NCI-H82 (cell line): ENCODE measurements at regions not wholly inside any gene's neighbourhood (a gene's known extent, or its start where the extent isn't known, plus 50 kb on each side); places are given as distances from the start of the nearest gene placed in this dataset.

Experiments
- DNase-seq: peaks from one replicate; lab custom pipeline; 2025; lab: John Stamatoyannopoulos, UW

DNA sequence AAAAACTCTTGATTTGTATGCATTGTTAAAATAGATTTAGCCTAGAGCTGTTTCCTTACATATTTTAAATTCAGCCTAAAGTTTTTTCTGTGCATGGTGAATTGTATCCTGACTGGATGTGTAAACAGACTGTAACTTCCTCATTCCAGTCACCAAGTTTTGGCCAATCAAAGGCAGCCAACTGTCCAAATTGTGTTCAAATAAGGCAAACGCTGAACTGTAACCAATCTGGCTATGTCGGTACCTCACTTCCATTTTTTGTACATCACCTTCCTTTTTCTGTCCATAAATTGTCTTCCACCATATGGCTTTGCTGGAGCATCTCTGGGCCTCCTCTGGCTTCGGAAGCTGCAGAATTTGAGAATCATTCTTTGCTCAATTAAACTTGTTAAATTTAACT, 1921.9 kb upstream of the SEL1L start:
- no peak for DNase-seq

DNA sequence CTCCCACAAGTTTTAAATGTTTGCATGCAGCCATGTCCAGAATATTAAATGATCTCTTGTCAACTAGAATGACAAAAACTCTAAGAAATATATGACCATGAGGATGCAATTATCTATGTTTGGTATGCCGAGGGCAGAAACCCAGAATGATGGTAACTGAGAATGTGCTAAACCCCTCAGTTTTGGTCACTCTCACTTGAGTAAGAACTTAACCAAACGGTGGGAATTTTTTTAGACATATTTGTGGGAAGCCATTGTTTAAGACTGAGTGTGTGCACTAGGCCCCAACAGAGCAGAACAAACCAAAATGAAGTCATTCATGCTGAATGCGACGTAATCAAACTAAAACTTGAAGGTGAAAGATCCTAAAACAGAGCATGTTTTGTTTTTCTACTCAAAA, 1927.9 kb upstream of the SEL1L start:
- DNase-seq: no peak

DNA sequence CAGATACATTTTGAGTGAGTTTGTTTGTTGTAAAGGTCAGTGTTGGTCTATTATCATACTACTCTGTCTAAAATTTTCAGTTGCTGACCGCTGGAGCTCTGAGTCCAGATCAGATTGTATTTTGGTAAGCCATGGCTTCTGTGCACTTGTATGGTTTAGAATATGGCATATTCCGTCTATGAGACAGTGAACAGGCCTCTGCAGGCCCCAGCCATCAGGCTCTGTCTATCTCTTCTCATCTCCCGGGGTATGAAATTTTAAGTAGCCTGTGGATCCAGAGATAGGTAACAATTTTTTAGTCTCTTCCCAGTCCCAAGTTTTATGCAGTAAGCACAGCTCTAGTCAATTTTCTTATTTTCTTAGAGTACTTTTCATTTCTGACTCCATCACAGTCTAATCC, 1929.1 kb upstream of the SEL1L start:
- no peak for DNase-seq

DNA sequence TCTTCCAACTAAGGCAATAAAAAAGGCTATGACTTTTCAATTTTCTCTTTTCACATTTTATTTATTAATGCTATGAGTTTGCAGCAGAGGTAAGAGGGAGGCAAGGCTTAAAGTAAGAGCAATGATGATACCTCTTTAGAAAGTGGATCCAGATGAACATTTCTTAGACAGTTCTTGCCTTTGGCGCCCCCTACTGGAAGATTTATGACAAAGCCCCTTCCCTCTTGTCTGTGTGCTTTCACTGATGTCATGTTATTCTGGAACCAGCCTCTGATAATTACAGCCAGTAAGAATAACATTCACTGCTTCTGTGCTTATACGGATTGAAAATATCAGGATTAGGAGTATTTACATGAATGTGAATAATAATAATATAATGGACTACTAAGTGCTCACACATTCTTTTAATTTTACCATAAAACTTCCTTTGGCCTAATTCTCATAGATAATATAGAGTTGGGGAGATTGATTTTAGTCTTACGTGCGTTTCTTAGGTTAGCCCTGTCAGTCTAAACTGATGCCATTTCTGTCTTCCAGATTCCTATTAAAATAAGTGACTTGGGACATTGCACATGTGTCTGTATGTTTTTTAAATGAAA, 1929.9 kb upstream of the SEL1L start:
- peak; percentile 88 for DNase-seq

- DNase-seq: no peak
Observed at GRCh38 chr14:83467811-83468210, 1934.2 kb upstream of the SEL1L start.

- DNase-seq: no peak
Observed at GRCh38 chr14:83470466-83470865, 1936.8 kb upstream of the SEL1L start.

DNA sequence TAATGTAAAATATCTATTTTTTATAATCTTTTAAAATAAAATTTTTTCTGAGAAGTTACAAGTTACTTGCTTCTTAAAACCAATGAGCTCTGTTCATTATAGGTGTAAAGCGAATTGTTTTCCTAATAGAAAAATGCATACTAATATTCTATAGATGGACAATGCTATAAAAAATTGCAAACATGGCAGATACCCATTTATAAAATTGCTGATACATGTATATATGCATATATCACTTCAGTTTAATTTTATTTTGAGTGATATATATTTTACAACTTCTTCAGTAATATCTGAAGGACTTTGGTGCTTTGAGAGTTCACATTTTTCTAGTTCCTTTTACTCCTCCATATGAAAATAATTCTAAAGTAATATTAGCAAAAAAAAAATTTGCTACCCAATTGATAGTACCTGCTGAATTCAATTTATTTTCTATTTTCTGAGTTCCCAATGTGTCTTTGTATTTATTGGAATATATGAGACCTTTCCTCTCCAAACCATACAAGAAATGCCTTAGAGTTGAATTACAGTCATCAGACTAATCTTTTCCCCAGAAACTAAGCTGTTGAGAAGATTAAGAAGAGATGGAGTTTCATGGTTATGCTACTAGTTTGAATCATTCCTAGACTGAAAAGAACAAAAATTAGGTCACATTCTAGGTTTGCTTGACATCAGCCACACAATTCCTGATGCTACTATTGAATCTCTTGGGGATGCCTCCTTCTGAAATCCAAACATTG, 1937.5 kb upstream of the SEL1L start:
- DNase-seq: no peak

- DNase-seq: no peak
Observed at GRCh38 chr14:83473416-83474235, 1940.0 kb upstream of the SEL1L start.

DNA sequence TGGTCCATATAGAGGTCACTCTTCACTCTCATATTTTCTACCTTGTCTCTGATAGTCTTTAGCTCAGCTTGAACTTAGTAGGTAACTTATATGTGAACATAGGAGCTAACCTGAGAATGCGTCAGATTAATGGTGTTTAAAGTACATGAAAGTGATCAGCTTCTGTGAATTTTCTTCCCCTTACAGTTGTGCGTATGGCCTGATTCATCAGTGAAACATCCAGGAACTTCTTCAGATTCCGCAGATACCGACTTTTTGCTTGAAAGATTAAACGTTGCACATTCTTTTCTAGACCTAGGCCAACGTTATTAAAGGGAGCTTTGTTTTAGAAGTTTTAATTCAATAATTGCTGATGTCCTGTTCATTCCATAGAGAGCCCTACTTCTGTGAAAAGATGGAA, 1945.1 kb upstream of the SEL1L start:
- DNase-seq: no peak

DNA sequence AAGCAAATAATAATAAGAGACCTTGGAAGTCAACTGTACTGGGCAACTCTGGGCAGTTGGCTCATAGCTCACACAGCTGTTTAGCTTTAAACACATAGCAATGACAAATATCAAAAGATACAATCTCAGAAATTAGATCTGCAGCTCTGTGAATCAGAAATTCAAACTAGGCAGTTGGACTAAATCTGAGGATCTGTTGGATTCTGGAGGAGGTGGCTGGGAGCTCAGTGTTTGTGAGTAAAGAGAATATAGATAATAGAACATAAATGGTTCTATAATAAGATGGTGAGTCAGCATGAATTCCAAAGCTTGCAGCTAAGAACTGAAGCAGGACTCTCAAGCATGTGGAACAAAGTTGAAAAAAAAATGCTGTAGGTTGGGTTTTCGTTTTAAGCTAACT, 1949.4 kb upstream of the SEL1L start:
- no peak for DNase-seq

GRCh38 chr14:83485591-83485990, 1951.9 kb upstream of the SEL1L start:
- DNase-seq: no peak

- peak; percentile 53 for DNase-seq
Observed at GRCh38 chr14:83491091-83491490, 1957.4 kb upstream of the SEL1L start.

- DNase-seq: no peak
Observed at GRCh38 chr14:83520837-83521236, 1987.2 kb upstream of the SEL1L start.

- no peak for DNase-seq
Observed at GRCh38 chr14:83529531-83529930, 1995.9 kb upstream of the SEL1L start.

GRCh38 chr14:83533734-83534133, 1996.2 kb upstream of the FLRT2 start:
- no peak for DNase-seq

DNA sequence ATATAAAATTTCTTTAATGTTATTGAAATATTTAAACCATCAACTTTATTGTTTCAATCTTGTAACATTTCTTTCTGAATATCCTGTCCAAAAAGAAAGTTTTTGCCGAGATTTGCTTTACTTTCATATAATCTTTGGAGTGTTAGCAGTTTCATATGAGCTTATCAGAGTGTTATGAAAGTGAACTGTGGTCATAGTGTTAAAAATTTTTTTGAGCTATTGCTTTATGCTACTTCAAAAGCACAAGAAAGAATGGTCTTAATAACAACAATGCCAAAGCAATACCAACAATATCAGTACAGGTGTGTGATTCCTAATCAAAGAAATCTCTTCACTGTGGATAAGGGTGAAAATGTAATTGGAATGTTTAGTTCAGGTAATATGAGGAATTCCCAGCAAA, 1994.9 kb upstream of the FLRT2 start:
- no peak for DNase-seq

DNA sequence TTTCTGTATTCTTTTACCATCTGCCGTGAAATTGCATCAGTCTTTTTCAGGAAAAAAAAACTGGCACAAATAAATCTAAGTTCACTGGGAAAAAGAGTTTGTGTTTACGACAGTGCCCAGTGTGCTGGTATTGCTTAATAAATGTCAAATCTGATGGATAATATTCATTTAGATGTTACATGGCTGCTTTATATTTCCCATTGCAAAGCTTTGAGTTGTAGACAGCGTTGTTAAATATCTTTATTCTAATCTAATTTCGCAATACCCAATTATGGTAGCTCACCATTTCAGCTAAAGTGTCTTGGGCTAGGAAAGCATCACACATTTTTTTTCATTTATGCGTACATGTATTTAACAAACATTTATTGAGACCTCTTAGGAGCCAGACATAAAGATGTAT, 1994.5 kb upstream of the FLRT2 start:
- DNase-seq: no peak

DNA sequence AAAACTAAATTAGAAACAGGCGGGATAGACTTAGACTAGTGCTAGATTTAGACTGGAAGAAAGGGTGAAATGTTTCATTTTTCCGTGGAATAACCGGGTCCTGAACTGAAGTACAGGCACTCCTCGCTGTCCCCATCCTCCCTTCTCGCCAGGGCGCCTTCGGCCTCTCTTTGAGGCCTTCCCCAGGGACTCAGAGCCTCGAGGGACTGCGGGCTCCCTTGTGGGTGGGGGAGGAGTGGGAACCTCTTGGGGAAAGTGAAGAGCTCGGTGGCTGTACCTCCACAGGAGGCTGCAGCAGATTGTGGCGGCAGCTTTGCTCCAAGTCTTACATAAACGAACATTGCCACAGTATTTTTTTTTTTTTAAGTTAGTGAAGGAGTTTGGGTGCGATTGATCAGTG, 1988.8 kb upstream of the FLRT2 start:
- DNase-seq: no peak

DNA sequence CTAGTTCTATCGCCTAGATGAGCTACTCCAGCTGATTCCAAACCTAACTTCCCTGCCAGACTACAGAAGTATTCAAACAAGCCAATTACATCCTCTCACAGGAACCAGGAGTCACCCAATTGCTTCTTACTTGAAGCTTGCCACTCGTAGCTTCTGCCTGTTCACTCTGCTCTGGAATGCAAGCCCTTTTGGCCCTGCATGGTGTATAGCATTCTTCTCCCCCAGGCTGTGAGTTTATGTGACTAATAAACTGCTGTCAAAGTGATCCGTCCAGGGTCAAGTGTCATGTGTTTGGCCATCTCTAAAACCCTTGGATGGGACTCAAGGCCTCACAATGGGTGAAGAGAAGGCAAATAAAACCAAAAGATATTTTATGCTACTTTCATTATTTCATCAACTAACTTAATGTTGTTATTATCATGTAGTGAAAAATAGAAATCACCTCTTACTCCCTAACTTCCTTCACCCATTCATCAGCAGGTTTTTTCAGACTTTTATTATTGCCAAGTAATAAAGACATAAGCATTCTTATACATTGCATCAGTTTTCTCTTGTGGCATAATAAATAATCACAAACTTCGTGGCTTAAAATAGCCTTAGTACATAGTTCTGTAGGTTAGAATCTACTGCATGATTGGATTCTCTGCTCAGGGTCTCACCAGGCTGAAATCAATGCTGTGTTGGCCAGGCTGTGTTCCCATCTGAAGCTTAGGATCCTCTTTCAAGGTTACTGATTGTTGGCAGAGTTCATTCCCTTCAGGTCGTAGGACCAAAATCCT, 1981.7 kb upstream of the FLRT2 start:
- DNase-seq: no peak

DNA sequence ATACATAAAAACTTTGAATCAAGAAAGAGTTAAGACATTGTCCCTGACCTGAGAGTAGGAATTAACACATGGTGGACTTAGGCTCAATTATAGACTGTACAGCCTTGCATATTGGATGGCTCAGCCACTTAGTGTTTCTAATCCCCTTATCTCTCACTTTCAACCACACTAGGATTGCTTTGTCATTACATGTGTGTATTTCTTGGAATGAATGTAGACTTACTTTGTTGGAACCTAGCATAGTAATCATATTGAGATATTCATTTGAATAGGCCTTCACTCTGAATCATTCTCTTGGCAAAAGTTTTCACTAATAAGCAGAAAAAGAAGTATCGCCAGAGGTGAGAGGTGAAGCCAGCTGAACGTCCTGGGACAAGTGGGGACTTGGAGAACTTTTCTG, 1973.9 kb upstream of the FLRT2 start:
- peak; percentile 58 for DNase-seq

- DNase-seq: no peak
Observed at GRCh38 chr14:83556746-83557453, 1973.0 kb upstream of the FLRT2 start.

- DNase-seq: no peak
Observed at GRCh38 chr14:83558946-83559345, 1971.0 kb upstream of the FLRT2 start.
